ENCODE measurements at regions not wholly inside any gene's neighbourhood (a gene's known extent, or its start where the extent isn't known, plus 50 kb on each side); places are given as distances from the start of the nearest gene placed in this dataset.

GRCh38 chr1:198937231-198938031, 298.6 kb downstream of the PTPRC start (continued):
- TF ChIP-seq RBAK (tag by site-specific recombination; IDR thresholded peaks at IDR 0.05): no peak
- TF ChIP-seq ZNF623 (tag by site-specific recombination; IDR thresholded peaks at IDR 0.05): no peak
- TF ChIP-seq ZNF518A (tag by site-specific recombination; conservative IDR thresholded peaks at IDR 0.05; ENCODE audit: low read depth): no peak; the same call in 1 of the 2 replicates
- no peak for TF ChIP-seq ZNF473 (tag by site-specific recombination; IDR thresholded peaks at IDR 0.05)
- no peak for TF ChIP-seq GLIS1 (tag by site-specific recombination; IDR thresholded peaks at IDR 0.05)
- TF ChIP-seq ZNF837 (tag by site-specific recombination; IDR thresholded peaks at IDR 0.05): no peak
- TF ChIP-seq, protein P1, sequence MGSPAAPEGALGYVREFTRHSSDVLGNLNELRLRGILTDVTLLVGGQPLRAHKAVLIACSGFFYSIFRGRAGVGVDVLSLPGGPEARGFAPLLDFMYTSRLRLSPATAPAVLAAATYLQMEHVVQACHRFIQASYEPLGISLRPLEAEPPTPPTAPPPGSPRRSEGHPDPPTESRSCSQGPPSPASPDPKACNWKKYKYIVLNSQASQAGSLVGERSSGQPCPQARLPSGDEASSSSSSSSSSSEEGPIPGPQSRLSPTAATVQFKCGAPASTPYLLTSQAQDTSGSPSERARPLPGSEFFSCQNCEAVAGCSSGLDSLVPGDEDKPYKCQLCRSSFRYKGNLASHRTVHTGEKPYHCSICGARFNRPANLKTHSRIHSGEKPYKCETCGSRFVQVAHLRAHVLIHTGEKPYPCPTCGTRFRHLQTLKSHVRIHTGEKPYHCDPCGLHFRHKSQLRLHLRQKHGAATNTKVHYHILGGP (tag by site-specific recombination; IDR thresholded peaks at IDR 0.05): no peak
- TF ChIP-seq PRDM10 (tag by site-specific recombination; IDR thresholded peaks at IDR 0.05): peak; percentile 35; the same call in 1 of the 2 replicates
- 0 out of 2 replicates have a peak, but pooled peaks have one; percentile 22 for TF ChIP-seq ZNF501 (tag by site-specific recombination; IDR thresholded peaks at IDR 0.05)
- no peak for TF ChIP-seq BCL11A (tag by site-specific recombination; IDR thresholded peaks at IDR 0.05; ENCODE audit: low read depth)
- no peak for TF ChIP-seq ZNF140 (tag by site-specific recombination; IDR thresholded peaks at IDR 0.05)
- peak; percentile 23; the same call in 1 of the 2 replicates for TF ChIP-seq ZNF629 (tag by site-specific recombination; IDR thresholded peaks at IDR 0.05)
- no peak for TF ChIP-seq ZBTB7A (tag by site-specific recombination; IDR thresholded peaks at IDR 0.05; ENCODE audit: low read depth)
- no peak; the same call in 1 of the 2 replicates for TF ChIP-seq ZFP37 (tag by site-specific recombination; IDR thresholded peaks at IDR 0.05)
- peak; percentile 79 for TF ChIP-seq SETDB1 (IDR thresholded peaks at IDR 0.05; ENCODE audit: insufficient read length, low read length)
- TF ChIP-seq ZNF571 (tag by site-specific recombination; IDR thresholded peaks at IDR 0.05): no peak
- TF ChIP-seq, protein P2, sequence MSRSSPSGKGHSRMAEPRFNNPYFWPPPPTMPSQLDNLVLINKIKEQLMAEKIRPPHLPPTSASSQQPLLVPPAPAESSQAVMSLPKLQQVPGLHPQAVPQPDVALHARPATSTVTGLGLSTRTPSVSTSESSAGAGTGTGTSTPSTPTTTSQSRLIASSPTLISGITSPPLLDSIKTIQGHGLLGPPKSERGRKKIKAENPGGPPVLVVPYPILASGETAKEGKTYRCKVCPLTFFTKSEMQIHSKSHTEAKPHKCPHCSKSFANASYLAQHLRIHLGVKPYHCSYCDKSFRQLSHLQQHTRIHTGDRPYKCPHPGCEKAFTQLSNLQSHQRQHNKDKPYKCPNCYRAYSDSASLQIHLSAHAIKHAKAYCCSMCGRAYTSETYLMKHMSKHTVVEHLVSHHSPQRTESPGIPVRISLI (tag by site-specific recombination; IDR thresholded peaks at IDR 0.05): peak; percentile 51; the same call in 1 of the 2 replicates
- no peak for TF ChIP-seq ZNF624 (tag by site-specific recombination; IDR thresholded peaks at IDR 0.05)
- TF ChIP-seq ZNF776 (tag by site-specific recombination; IDR thresholded peaks at IDR 0.05; ENCODE audit: borderline replicate concordance): no peak
- TF ChIP-seq ZNF394 (tag by site-specific recombination; IDR thresholded peaks at IDR 0.05; ENCODE audit: borderline replicate concordance): no peak
- peak; percentile 82 for TF ChIP-seq SP2 (tag by site-specific recombination; IDR thresholded peaks at IDR 0.05)
- TF ChIP-seq ZNF112 (tag by site-specific recombination; IDR thresholded peaks at IDR 0.05): no peak
- TF ChIP-seq WT1 (tag by site-specific recombination; IDR thresholded peaks at IDR 0.05): no peak
- peak; percentile 96 for TF ChIP-seq ZBTB17 (tag by site-specific recombination; IDR thresholded peaks at IDR 0.05)
- no peak for TF ChIP-seq ZNF549 (tag by site-specific recombination; IDR thresholded peaks at IDR 0.05)
- TF ChIP-seq SP7 (tag by site-specific recombination; IDR thresholded peaks at IDR 0.05): peak; percentile 58
- peak; percentile 56 for TF ChIP-seq PRDM1 (tag by site-specific recombination; IDR thresholded peaks at IDR 0.05)
- TF ChIP-seq, protein P3, sequence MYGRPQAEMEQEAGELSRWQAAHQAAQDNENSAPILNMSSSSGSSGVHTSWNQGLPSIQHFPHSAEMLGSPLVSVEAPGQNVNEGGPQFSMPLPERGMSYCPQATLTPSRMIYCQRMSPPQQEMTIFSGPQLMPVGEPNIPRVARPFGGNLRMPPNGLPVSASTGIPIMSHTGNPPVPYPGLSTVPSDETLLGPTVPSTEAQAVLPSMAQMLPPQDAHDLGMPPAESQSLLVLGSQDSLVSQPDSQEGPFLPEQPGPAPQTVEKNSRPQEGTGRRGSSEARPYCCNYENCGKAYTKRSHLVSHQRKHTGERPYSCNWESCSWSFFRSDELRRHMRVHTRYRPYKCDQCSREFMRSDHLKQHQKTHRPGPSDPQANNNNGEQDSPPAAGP (tag by site-specific recombination; IDR thresholded peaks at IDR 0.05): no peak
- TF ChIP-seq TRIM28 (IDR thresholded peaks at IDR 0.05; ENCODE audit: borderline replicate concordance, low read length): peak; percentile 74; the same call in 1 of the 2 replicates

Data from HEK293 (cell line).